ENCODE measurements at regions not wholly inside any gene's neighbourhood (a gene's known extent, or its start where the extent isn't known, plus 50 kb on each side); places are given as distances from the start of the nearest gene placed in this dataset.

GRCh38 chr1:72466376-72466775 lies 184.0 kb upstream of the NEGR1 start:
- TF ChIP-seq ZNF114 (CRISPR knock-in tag; IDR thresholded peaks at IDR 0.05), result no peak
- no peak for TF ChIP-seq EZH2 (IDR thresholded peaks at IDR 0.05; ENCODE audit: low read depth, unreplicated experiment)
- no peak for TF ChIP-seq CTCF (conservative IDR thresholded peaks at IDR 0.05; ENCODE audit: low read depth in 2 of 2)
- TF ChIP-seq REST (IDR thresholded peaks at IDR 0.05; ENCODE audit: unreplicated experiment), result no peak
- TF ChIP-seq EZH2phosphoT487 (IDR thresholded peaks at IDR 0.05; ENCODE audit: unreplicated experiment), result no peak
- TF ChIP-seq POLR2AphosphoS5 (IDR thresholded peaks at IDR 0.05; ENCODE audit: low read depth), result no peak
- TF ChIP-seq ETS1 (IDR thresholded peaks at IDR 0.05), result no peak
- TF ChIP-seq CREB1 (CRISPR knock-in tag; IDR thresholded peaks at IDR 0.05; ENCODE audit: low read depth), result no peak
- TF ChIP-seq JUNB (IDR thresholded peaks at IDR 0.05; ENCODE audit: unreplicated experiment), result no peak
- TF ChIP-seq NANOG (IDR thresholded peaks at IDR 0.05; ENCODE audit: borderline replicate concordance), result no peak
- no peak for TF ChIP-seq ZNF331 (CRISPR knock-in tag; IDR thresholded peaks at IDR 0.05; ENCODE audit: low read depth)
- no peak for TF ChIP-seq STAT1 (IDR thresholded peaks at IDR 0.05; ENCODE audit: unreplicated experiment)

Data from GM23338 (cell line).